ENCODE measurements at regions not wholly inside any gene's neighbourhood (a gene's known extent, or its start where the extent isn't known, plus 50 kb on each side); places are given as distances from the start of the nearest gene placed in this dataset.
A peak's percentile ranks its signal among the peaks of the same experiment; 100 is the strongest.

DNA sequence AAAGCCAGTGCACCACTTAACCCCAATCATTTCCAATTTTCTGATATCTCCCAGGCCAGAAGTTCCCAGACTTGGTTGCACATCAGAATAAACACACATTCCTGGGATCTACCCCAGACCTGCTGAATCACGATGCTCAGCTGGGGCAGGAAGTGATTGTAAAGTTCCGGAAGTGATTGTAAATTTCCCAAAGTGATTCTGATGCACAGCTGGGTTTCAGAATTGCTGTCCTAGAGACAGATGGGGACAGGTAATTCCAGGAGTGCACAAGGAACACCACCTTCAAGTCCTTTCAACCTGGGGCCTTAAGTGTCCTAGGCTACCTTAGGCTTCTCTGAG lies 104.2 kb upstream of the EEPD1 start (continued):
- TF ChIP-seq, protein P1, sequence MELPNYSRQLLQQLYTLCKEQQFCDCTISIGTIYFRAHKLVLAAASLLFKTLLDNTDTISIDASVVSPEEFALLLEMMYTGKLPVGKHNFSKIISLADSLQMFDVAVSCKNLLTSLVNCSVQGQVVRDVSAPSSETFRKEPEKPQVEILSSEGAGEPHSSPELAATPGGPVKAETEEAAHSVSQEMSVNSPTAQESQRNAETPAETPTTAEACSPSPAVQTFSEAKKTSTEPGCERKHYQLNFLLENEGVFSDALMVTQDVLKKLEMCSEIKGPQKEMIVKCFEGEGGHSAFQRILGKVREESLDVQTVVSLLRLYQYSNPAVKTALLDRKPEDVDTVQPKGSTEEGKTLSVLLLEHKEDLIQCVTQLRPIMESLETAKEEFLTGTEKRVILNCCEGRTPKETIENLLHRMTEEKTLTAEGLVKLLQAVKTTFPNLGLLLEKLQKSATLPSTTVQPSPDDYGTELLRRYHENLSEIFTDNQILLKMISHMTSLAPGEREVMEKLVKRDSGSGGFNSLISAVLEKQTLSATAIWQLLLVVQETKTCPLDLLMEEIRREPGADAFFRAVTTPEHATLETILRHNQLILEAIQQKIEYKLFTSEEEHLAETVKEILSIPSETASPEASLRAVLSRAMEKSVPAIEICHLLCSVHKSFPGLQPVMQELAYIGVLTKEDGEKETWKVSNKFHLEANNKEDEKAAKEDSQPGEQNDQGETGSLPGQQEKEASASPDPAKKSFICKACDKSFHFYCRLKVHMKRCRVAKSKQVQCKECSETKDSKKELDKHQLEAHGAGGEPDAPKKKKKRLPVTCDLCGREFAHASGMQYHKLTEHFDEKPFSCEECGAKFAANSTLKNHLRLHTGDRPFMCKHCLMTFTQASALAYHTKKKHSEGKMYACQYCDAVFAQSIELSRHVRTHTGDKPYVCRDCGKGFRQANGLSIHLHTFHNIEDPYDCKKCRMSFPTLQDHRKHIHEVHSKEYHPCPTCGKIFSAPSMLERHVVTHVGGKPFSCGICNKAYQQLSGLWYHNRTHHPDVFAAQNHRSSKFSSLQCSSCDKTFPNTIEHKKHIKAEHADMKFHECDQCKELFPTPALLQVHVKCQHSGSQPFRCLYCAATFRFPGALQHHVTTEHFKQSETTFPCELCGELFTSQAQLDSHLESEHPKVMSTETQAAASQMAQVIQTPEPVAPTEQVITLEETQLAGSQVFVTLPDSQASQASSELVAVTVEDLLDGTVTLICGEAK (IDR thresholded peaks at IDR 0.05) = 0 out of 2 replicates have a peak, but pooled peaks have one; percentile 54
- TF ChIP-seq, protein P1 (CRISPR knock-in tag; IDR thresholded peaks at IDR 0.05) = no peak
- TF ChIP-seq GABPA (tag; conservative IDR thresholded peaks at IDR 0.05; ENCODE audit: low read depth) = peak; percentile 72
- TF ChIP-seq TGIF2 (CRISPR knock-in tag; IDR thresholded peaks at IDR 0.05) = no peak
- no peak for TF ChIP-seq FOSL1 (tag; conservative IDR thresholded peaks at IDR 0.05)
